LNCAP (cell line): ENCODE measurements at regions not wholly inside any gene's neighbourhood (a gene's known extent, or its start where the extent isn't known, plus 50 kb on each side); places are given as distances from the start of the nearest gene placed in this dataset.

ENCODE experiments used
- CTCF ChIP-seq: fragments of 450-650 bp; IDR thresholded peaks from 2 replicates; pipeline ENCODE4 v1.5.1; 2017; ENCODE audit warnings: mild to moderate bottlenecking

DNA sequence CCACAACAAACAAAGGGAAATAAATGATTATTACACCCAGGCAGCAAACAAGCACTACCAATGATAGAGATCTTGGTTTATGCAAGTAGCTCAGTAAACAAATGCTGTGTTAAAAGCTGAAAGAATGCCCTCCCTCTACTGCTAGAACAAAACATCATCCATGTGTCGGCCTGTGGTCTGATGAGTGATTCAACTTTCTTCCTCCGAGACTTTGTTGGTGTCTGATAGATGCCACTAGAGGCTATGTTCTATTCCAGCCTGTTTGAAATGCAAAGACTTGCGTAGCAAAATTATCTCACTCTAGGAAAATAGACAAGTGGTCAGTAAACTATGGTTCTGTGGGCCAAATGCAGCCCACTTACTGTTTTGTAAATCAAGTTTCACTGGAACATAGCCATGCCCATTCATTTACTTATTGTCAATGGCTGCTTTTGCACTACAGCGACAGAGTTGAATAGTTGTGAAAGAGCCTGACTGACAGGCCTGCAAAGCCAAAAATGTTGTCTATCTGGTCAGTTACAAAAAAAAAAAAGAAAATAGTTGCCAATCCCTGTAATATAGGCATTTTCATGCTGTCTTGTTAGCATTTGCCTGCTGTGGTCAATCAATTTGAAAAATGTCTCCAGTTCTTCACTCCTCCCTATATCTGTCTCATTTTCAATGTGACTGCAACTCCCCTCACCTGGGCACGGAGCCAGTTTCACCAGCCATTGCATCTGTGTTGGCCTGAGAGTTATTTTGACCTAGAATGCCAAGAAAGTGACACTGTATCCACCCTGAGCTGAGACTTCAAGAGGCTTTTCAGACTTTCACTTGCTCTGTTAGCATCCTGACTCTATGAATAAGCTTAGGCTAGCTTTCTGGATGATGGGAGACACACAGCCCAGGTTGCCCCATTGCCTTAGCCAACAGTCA is 544.6 kb upstream of the BTBD3 start:
- no peak for TF ChIP-seq CTCF

DNA sequence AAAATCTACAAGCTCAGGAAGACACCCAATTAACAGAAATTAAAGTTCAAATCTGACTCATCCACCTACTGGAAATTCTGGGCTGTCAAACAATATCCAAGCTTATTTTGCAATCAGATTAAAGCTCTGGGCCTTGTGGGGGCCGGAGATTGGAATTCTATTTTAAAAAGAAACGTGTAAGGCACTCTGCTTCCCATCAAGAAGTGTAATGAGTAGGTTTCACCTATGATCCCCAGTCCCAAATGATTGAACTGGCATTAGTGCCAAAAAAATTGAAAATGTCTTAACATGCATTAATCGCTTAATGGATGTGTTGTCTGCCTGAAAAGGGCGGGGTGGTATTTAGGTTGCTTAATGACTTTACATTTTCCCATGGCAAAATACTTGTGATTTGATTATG is 542.4 kb upstream of the BTBD3 start:
- TF ChIP-seq CTCF, result no peak

DNA sequence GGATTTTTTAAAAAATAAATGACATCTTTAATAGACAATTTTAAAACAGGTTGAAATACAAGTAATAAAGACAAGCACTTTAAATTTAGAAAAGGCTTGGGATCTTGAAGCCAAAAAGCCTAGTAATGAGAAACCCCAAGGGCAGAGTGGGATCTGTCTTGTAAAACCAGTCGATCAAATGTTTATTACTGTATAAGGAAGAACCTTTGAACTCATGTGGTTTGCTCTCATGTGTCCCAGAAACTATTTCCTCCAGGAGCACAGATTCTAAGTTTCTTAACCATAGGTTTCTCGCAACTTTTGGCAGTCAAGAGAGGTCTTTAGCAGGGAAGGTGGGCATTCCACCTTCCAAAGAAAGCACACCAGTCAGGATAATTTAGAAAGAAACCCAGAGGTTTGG is 541.7 kb upstream of the BTBD3 start:
- no peak for TF ChIP-seq CTCF

- no peak for TF ChIP-seq CTCF
Measured at GRCh38 chr20:11376420-11376819, 541.3 kb upstream of the BTBD3 start.

DNA sequence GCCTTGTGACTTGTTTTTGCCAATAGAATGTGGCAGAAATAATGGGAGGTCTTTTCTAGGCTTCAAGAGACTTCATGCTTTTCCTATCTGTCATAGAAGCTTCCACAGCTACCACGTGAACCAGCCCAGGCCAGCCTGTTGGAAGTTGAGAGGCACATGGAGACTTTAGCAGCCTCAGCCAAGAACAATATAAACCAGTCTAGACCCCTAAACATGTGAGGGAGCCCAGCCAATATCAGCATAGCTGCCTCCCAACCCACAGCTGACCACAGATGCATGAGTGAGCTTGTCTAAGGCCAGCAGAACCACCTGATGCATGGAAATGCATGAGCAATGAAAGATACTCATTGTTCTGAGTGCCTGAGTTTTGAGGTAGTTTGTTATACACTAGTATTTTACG is 540.7 kb upstream of the BTBD3 start:
- no peak for TF ChIP-seq CTCF

DNA sequence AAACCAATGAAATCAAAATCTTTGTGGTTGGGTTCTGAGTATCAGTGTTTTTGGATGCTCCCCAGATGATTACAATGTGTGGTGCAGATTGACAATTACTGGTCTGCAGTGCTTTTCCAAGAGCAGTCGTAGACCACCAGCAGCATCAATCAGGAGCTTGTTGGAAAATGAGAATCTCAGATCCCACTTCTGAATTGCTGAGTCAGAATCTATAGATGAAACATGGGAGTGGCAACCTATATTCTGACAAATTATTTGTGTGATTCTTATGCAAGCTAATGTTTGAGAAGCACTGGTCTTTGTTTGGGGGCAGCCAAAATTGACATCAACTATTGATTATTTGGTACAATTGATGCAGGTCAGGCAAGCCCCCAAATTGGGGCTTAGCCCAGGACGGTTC is 539.9 kb upstream of the BTBD3 start:
- no peak for TF ChIP-seq CTCF

DNA sequence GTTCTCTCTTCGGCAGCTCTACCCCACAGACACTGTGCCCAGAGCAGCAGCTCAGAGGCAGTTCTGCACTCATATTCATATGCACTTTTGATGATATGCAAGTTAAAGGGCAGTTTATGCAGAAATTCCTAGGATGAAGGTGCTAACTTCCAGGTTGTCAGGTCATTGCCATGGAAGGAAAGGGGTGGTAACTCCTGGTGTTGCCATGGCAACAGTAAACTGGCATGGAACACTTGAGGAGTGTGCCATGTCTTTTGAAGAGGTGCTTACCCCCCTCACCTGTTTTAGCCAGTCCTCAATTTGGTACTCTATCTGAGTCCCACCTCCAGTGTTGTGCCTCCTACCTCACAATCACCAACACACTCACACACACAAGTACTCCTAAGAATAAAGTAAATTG is 539.4 kb upstream of the BTBD3 start:
- TF ChIP-seq CTCF, result no peak
